ENCODE measurements at regions not wholly inside any gene's neighbourhood (a gene's known extent, or its start where the extent isn't known, plus 50 kb on each side); places are given as distances from the start of the nearest gene placed in this dataset.

GRCh38 chr14:42687421-42687820 lies 1080.7 kb downstream of the LRFN5 start:
- TF ChIP-seq CREB5 (CRISPR knock-in tag; IDR thresholded peaks at IDR 0.05; ENCODE audit: low read depth): no peak
- no peak for TF ChIP-seq GLIS3 (CRISPR knock-in tag; IDR thresholded peaks at IDR 0.05)
- no peak for TF ChIP-seq ZNF70 (CRISPR knock-in tag; IDR thresholded peaks at IDR 0.05)
